Thyroid gland (tissue), 4 donors: ENCODE measurements at regions not wholly inside any gene's neighbourhood (a gene's known extent, or its start where the extent isn't known, plus 50 kb on each side); places are given as distances from the start of the nearest gene placed in this dataset.

Source experiments
- POLR2A ChIP-seq, 2 donors: fragments of 450-650 bp; IDR thresholded peaks; one replicate each; pipeline ENCODE4 v1.6.1; 2017; ENCODE audit warnings: antibody characterized with exemption in 2 of 2, mild to moderate bottlenecking in 2 of 2, moderate library complexity in 1 of 2
- TF ChIP-seq, protein P1 (sequence below), 6 experiments: fragments of 200-600 bp in 3 of 6; fragments of 450-650 bp in 3 of 6; sonication (generic) in 3 of 6; IDR thresholded peaks; one replicate each; pipeline ENCODE4 v1.5.1; 2016 to 2019; ENCODE audit warnings: antibody characterized with exemption in 6 of 6, mild to moderate bottlenecking in 2 of 6, inconsistent platforms in 1 of 6, moderate library complexity in 1 of 6

DNA sequence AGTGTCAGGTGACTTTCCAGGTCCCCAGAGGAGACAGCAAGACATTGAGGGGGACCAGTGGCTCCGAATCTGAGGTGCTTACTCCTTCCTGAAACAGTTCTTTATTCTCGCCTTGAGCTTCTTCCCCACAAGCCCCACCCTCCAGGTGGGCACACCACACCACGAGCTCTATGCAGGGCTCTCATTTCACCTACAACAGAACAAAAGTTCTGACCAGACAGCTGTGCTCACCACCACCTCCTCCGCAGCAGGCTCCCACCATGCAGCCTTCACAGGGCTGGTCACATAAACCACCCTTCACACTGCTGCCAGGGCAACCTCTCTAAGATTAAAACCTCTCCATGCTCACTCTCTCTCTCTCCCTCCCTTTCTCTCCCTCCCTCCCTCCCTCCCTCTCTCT, 384.5 kb upstream of the ARID1B start:
- TF ChIP-seq, protein P1, sequence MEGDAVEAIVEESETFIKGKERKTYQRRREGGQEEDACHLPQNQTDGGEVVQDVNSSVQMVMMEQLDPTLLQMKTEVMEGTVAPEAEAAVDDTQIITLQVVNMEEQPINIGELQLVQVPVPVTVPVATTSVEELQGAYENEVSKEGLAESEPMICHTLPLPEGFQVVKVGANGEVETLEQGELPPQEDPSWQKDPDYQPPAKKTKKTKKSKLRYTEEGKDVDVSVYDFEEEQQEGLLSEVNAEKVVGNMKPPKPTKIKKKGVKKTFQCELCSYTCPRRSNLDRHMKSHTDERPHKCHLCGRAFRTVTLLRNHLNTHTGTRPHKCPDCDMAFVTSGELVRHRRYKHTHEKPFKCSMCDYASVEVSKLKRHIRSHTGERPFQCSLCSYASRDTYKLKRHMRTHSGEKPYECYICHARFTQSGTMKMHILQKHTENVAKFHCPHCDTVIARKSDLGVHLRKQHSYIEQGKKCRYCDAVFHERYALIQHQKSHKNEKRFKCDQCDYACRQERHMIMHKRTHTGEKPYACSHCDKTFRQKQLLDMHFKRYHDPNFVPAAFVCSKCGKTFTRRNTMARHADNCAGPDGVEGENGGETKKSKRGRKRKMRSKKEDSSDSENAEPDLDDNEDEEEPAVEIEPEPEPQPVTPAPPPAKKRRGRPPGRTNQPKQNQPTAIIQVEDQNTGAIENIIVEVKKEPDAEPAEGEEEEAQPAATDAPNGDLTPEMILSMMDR (IDR thresholded peaks at IDR 0.05) = no peak
- no peak for TF ChIP-seq POLR2A (IDR thresholded peaks at IDR 0.05)
